NCI-H2107 (cell line): ENCODE measurements at regions not wholly inside any gene's neighbourhood (a gene's known extent, or its start where the extent isn't known, plus 50 kb on each side); places are given as distances from the start of the nearest gene placed in this dataset.
"Not testable (repeated sequence)": the region's sequence is repeated elsewhere in the genome, so short reads cannot be mapped to it uniquely, and the experiment has no call there.

Experiments used
- DNase-seq: peaks from one replicate; lab custom pipeline; 2025; lab: John Stamatoyannopoulos, UW

- DNase-seq: no peak
These were observed 324.6 kb upstream of the AADAT start for GRCh38 chr4:170414360-170414759.

GRCh38 chr4:170413951-170414350 lies 324.2 kb upstream of the AADAT start:
- DNase-seq: no peak

- DNase-seq: no peak
These were observed 310.6 kb upstream of the AADAT start for GRCh38 chr4:170400361-170400760.

- DNase-seq: no peak
These were observed 310.0 kb upstream of the AADAT start for GRCh38 chr4:170399581-170400293.

GRCh38 chr4:170398218-170398617 lies 308.5 kb upstream of the AADAT start:
- DNase-seq: no peak

- no peak for DNase-seq
These were observed 306.0 kb upstream of the AADAT start for GRCh38 chr4:170395773-170396172.

GRCh38 chr4:170391066-170391740 lies 301.4 kb upstream of the AADAT start:
- DNase-seq: no peak

- DNase-seq: no peak
These were observed 299.7 kb upstream of the AADAT start for GRCh38 chr4:170389411-170389810.

- DNase-seq: no peak
These were observed 298.5 kb upstream of the AADAT start for GRCh38 chr4:170388255-170388654.

GRCh38 chr4:170386971-170387370 lies 297.2 kb upstream of the AADAT start:
- DNase-seq: no peak

- no peak for DNase-seq
These were observed 296.8 kb upstream of the AADAT start for GRCh38 chr4:170386511-170386910.

GRCh38 chr4:170374770-170375169 lies 285.0 kb upstream of the AADAT start:
- no peak for DNase-seq

- DNase-seq: no peak
These were observed 259.2 kb upstream of the AADAT start for GRCh38 chr4:170348945-170349344.

GRCh38 chr4:170347191-170347590 lies 257.4 kb upstream of the AADAT start:
- DNase-seq: not testable (repeated sequence)

- DNase-seq: no peak
These were observed 249.8 kb upstream of the AADAT start for GRCh38 chr4:170339522-170339921.

- DNase-seq: no peak
These were observed 246.6 kb upstream of the AADAT start for GRCh38 chr4:170336238-170336775.

- DNase-seq: no peak
These were observed 235.8 kb upstream of the AADAT start for GRCh38 chr4:170325599-170325998.

GRCh38 chr4:170323623-170324022 lies 233.9 kb upstream of the AADAT start:
- DNase-seq: no peak

- no peak for DNase-seq
These were observed 217.4 kb upstream of the AADAT start for GRCh38 chr4:170307182-170307581.

GRCh38 chr4:170306208-170306607 lies 216.5 kb upstream of the AADAT start:
- no peak for DNase-seq

GRCh38 chr4:170305627-170306026 lies 215.9 kb upstream of the AADAT start:
- no peak for DNase-seq

- no peak for DNase-seq
These were observed 191.3 kb upstream of the AADAT start for GRCh38 chr4:170281027-170281426.

- no peak for DNase-seq
These were observed 188.7 kb upstream of the AADAT start for GRCh38 chr4:170278460-170278859.

- DNase-seq: no peak
These were observed 184.9 kb upstream of the AADAT start for GRCh38 chr4:170274616-170275015.
